A673 (cell line): ENCODE measurements at regions not wholly inside any gene's neighbourhood (a gene's known extent, or its start where the extent isn't known, plus 50 kb on each side); places are given as distances from the start of the nearest gene placed in this dataset.
"Not testable (repeated sequence)": the region's sequence is repeated elsewhere in the genome, so short reads cannot be mapped to it uniquely, and the experiment has no call there.

ENCODE experiments used
- BruUV-seq: library from RNA; stranded (reverse); fragments of 400-500 nt; replicated peaks from 2 replicates; lab custom pipeline; 2021; lab: Mats Ljungman, UMichigan
- CTCF ChIA-PET: fragments of 300-600 bp; sonication (Branson Sonifier 250); formaldehyde crosslinking; loops from one replicate; lab custom pipeline; 2022; ENCODE audit warnings: antibody characterized with exemption; lab: Charles Lee
- POLR2A ChIA-PET: fragments of 300-600 bp; sonication (Branson Sonifier 250); formaldehyde crosslinking; loops from one replicate; lab custom pipeline; 2022; ENCODE audit warnings: antibody characterized with exemption; ENCODE audit not compliant: low non-redundant PET; lab: Charles Lee
- DNase-seq: peaks from one replicate; pipeline ENCODE4 v3.0.0-alpha.2; 2015; ENCODE audit warnings: low spot score
- H3K27ac ChIP-seq: fragments of 200-600 bp; sonication (generic); 2 replicates; pipeline ENCODE4 v1.5.1; 2016; ENCODE audit warnings: mixed run types, low read depth, mild to moderate bottlenecking, mixed read lengths, antibody characterized with exemption, low read length; ENCODE audit not compliant: poor library complexity, severe bottlenecking
- H3K27me3 ChIP-seq: fragments of 200-600 bp; sonication (generic); replicated peaks from 2 replicates; pipeline ENCODE4 v1.6.1; 2017; ENCODE audit warnings: mixed run types, low read depth, mild to moderate bottlenecking, mixed read lengths, antibody characterized with exemption, low read length; ENCODE audit not compliant: insufficient read depth, poor library complexity
- H3K36me3 ChIP-seq: fragments of 200-600 bp; sonication (generic); 2 replicates; pipeline ENCODE4 v1.6.1; 2016; ENCODE audit warnings: mixed run types, mild to moderate bottlenecking, mixed read lengths, antibody characterized with exemption, low read length; ENCODE audit not compliant: insufficient read depth, poor library complexity, severe bottlenecking
- H3K4me1 ChIP-seq: fragments of 200-600 bp; sonication (generic); 2 replicates; pipeline ENCODE4 v1.6.1; 2017; ENCODE audit warnings: mixed run types, mild to moderate bottlenecking, mixed read lengths, antibody characterized with exemption, low read length; ENCODE audit not compliant: insufficient read depth, poor library complexity, severe bottlenecking
- H3K4me3 ChIP-seq: fragments of 200-600 bp; sonication (generic); 2 replicates; pipeline ENCODE4 v1.5.1; 2016; ENCODE audit warnings: low read depth, mixed run types, mild to moderate bottlenecking, mixed read lengths, low read length; ENCODE audit not compliant: poor library complexity, severe bottlenecking
- H3K9me3 ChIP-seq: fragments of 200-600 bp; sonication (generic); 2 replicates; pipeline ENCODE4 v1.6.1; 2016; ENCODE audit warnings: mixed run types, low read depth, mild to moderate bottlenecking, mixed read lengths, antibody characterized with exemption, low read length; ENCODE audit not compliant: poor library complexity, severe bottlenecking
- CTCF ChIP-seq: fragments of 300-800, 200-600 bp; sonication (generic); conservative IDR thresholded peaks from 2 replicates; pipeline ENCODE4 v1.5.1; 2017; ENCODE audit warnings: low read depth, mild to moderate bottlenecking, antibody characterized with exemption, low read length, moderate library complexity, mixed read lengths
- EZH2 ChIP-seq: fragments of 200-600 bp; sonication (generic); IDR thresholded peaks from 2 replicates; pipeline ENCODE4 v1.6.1; 2017; ENCODE audit warnings: borderline replicate concordance, low read depth, mild to moderate bottlenecking, mixed read lengths, antibody characterized with exemption, low read length; ENCODE audit not compliant: poor library complexity, severe bottlenecking
- intact Hi-C: fragments of 100-400 bp; cut with micrococcal nuclease; formaldehyde crosslinking; loops from one replicate; pipeline ENCODE4 v1.10.0; 2022; ENCODE audit not compliant: unreplicated experiment

- no peak for DNase-seq
- ChIA-PET CTCF (no interaction called here), POLR2A (no interaction called here)
- BruUV-seq: no TSS peak
- H3K4me1 ChIP-seq: no peaks in the 10 kb centered on the region
- TF ChIP-seq CTCF: no peak
- no peak for TF ChIP-seq EZH2
- H3K27ac ChIP-seq: no peak overlapping the region
- H3K27me3 ChIP-seq: no peaks in the 10 kb centered on the region
- H3K9me3 ChIP-seq: peaks cover 14% of the 10 kb centered on the region
- H3K36me3 ChIP-seq: no peaks in the 10 kb centered on the region
- intact Hi-C loops: no loop called here
- H3K4me3 ChIP-seq: no peak overlapping the region
Measured at GRCh38 chr7:53229202-53229601, 193.8 kb downstream of the POM121L12 start.

GRCh38 chr7:53237344-53237913 is 202.0 kb downstream of the POM121L12 start:
- intact Hi-C loops: no loop called here
- Histone ChIP-seq H3K27me3 (no peaks in the 10 kb centered on the region), H3K36me3 (no peaks in the 10 kb centered on the region), H3K4me1 (no peaks in the 10 kb centered on the region), H3K27ac (no peak overlapping the region), H3K9me3 (peaks cover 9% of the 10 kb centered on the region), H3K4me3 (no peak overlapping the region)
- POLR2A ChIA-PET: no interaction called here
- CTCF ChIA-PET: no interaction called here
- no peak for TF ChIP-seq CTCF
- TF ChIP-seq EZH2: no peak
- no peak for DNase-seq
- no TSS peak for BruUV-seq

GRCh38 chr7:53238021-53238605 is 202.7 kb downstream of the POM121L12 start:
- no peaks in the 10 kb centered on the region for H3K36me3 ChIP-seq
- TF ChIP-seq EZH2: no peak
- no peak for TF ChIP-seq CTCF
- H3K27me3 ChIP-seq: no peaks in the 10 kb centered on the region
- peaks cover 9% of the 10 kb centered on the region for H3K9me3 ChIP-seq
- intact Hi-C loops: no loop called here
- no TSS peak for BruUV-seq
- no peak for DNase-seq
- CTCF ChIA-PET: no interaction called here
- no peak overlapping the region for H3K4me3 ChIP-seq
- POLR2A ChIA-PET: no interaction called here
- H3K27ac ChIP-seq: no peak overlapping the region
- H3K4me1 ChIP-seq: no peaks in the 10 kb centered on the region

GRCh38 chr7:53239151-53239550 is 203.7 kb downstream of the POM121L12 start:
- CTCF ChIA-PET, intact Hi-C loops, DNase-seq: not testable (repeated sequence)

More at GRCh38 chr7:53239151-53239550, 203.7 kb downstream of the POM121L12 start:
- POLR2A ChIA-PET, BruUV-seq, H3K9me3 ChIP-seq, H3K27ac ChIP-seq, H3K4me3 ChIP-seq, H3K4me1 ChIP-seq, H3K27me3 ChIP-seq, H3K36me3 ChIP-seq: not testable (repeated sequence)
